Activated CD8-positive, alpha-beta memory T cell treated with anti-CD3 and anti-CD28 coated beads, Interleukin-2, amount 50 U/mL, for 4 hours (primary cell): ENCODE measurements at regions not wholly inside any gene's neighbourhood (a gene's known extent, or its start where the extent isn't known, plus 50 kb on each side); places are given as distances from the start of the nearest gene placed in this dataset.

ENCODE experiments used
- DNase-seq: peaks from one replicate; pipeline ENCODE4 v3.0.0-alpha.2; 2020

DNA sequence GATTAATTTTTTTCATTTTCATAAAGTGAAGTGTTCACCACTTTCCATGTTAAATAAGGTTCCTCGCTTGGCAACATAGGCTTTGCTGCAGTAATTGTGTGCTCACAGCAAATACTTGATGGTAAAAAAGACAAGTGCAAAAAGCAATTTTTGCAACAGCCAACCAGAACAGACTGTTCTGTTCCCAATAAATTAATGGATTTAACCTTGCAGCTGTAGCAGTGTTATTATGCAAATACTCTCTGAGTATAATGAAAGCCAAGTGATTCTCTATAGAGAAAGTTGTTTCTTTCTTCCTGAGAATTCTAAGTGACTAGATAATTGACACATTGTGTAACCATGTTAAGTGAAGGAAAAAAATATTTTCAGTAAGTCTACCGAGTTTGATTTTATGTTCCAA, 183.7 kb upstream of the NAALADL2 start:
- no peak for DNase-seq

DNA sequence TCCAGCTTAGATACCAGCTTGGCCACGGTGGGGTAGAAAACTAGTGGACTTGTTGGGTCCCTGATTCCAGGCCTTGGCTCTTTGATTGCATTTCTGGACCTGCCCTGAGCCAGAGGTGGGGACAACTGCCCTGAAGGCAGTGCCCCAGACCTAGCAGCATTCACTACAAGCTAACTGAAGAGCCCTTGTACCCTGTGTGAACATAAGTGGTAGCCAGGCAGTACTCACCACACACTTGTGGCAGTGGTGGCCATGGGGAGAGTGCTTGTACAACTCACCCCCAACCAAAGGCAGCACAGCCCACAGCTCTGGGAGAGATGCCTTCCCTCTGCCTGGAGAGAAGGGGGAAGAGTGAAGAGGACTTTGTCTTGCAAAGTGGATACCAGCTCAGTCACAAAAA, 177.3 kb upstream of the NAALADL2 start:
- DNase-seq, result no peak

- no peak for DNase-seq
Observed at GRCh38 chr3:174685796-174686195, 173.3 kb upstream of the NAALADL2 start.

DNA sequence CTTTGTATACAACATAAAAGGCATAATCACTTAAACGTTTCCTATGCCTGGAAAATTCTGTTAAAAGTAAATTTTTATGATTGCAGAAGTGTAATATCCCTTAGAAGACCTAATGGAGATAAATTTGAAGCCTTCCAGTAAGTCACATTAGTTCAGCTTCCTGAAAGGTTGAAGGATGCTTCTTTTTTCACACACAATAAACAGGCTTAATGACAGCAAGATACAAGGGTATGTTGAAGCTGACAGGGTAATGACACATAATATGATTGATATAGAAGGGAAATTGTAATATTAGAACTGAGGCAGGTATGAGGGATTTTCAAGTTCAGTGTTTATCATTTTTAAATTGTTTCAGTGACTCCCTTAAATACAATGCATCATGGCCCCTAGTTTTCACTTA, 161.8 kb upstream of the NAALADL2 start:
- DNase-seq, result no peak

GRCh38 chr3:174700736-174701135, 158.4 kb upstream of the NAALADL2 start:
- no peak for DNase-seq

DNA sequence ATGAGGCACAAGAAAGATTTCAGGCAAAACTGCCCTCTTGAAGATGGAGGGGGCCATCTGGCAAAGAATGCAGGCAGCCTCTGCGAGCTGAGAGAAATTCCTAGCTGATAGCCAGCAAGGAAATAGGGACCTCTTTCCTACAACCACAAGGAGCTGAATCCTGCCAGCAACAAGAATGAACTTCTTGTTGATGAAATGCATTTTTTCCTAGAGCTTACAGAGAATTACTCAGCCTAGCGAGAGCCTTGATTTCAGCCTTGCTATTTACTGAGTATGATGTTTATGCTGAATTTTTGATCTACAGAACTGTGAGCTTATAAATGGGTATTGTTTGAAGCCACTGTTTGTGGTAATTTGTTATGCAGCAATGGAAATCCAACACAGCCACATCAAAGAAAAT, 148.5 kb upstream of the NAALADL2 start:
- no peak for DNase-seq

DNA sequence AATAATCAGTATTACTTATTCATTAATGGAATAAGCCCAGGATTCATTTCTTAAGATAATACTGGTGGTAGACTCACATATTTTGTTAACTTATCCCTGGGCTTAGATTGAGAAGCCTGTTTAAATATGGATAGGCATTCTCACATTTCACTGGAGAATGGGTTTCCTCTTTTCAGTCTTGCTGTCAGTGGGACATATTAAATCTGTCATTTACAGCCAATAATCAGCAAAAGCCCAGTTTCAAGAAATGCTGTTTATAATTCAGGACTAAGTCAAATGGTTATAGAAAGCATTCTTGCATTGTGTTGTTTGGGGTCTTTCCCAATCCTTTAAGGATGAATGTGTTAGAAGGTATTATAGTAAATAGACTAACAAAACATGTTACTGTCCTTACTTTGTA, 143.7 kb upstream of the NAALADL2 start:
- DNase-seq, result no peak

DNA sequence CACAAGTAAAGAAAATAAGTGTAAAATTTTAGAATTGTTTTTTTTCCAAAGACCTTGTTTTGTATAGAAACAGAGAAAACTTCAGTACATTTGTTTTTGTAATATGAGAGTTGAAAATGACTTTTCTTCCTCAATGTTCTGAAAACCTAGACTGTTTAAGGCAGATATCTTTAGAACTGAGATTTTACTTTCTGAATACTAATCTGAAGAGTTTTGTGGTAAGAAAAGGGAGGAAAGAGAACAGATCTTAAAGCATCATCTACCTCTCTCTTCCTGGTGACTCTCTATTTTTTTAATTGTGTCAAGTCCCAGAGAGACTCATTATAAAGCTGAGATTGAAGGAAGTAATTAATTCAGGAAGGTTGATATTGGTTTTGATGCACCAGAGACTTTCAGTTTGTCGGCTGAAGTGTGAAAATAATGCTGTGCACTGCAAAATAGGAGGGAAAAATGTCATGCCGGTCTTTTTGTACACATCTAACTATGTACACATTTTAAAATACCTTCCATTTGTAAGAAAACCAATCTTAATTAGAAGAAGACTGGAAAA, 142.1 kb upstream of the NAALADL2 start:
- DNase-seq, result no peak

GRCh38 chr3:174720717-174721116, 138.4 kb upstream of the NAALADL2 start:
- DNase-seq, result no peak

DNA sequence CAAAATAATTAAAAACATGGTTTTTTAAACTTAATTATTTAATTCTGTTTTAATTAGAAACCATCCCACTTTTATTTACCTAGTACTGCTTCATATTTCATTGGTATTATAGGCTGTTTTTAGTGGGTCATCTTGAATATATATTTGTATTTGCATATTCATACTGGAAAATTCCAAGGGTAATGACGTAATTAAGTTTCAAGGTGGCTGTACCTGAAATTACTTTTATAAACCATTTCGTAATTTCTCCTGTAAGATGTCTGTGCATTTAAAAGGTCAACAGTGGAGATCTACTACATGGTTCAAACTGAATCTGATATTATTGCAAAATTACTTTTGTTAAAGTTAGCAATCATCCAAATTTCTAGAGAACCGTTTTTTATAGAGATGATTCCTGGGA, 133.8 kb upstream of the NAALADL2 start:
- DNase-seq, result no peak

DNA sequence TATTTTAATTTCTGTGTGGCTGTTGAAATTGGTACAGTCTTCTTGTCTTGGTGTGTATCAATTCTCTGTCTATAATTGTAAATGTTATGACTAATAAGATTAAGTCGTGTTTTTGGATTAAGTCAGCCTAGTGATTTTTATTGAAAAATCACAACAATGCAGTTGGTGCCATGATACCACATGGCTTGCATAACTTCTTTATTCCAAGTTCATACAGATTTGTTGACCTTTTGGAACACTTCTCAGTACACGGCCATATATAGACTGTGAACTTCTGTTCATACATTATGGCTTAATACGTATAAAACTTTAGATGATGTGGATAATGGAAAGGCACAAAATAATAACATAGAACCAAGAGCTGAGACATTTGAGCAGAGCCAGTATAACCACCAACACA, 121.2 kb upstream of the NAALADL2 start:
- no peak for DNase-seq

DNA sequence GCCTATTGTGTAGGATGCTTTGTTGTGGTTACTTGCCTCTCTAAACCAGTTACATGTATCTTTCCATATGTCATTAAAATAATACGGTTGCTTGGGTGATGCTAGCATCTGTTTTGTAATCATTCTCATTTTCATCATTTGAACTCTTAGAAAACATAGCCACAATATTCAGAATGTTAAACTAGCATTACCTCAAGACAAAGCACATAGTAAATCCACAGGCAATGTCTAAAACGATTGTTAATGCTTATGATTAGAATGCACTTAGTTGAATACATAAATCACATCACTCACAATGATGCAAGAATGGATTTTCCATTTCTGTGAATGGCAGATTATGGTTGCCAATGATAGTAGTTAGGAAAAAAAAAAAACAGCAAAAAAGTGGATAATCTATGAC, 110.0 kb upstream of the NAALADL2 start:
- DNase-seq, result no peak

- DNase-seq, result no peak
Observed at GRCh38 chr3:174755833-174756829, 103.0 kb upstream of the NAALADL2 start.

GRCh38 chr3:174758943-174759342, 100.2 kb upstream of the NAALADL2 start:
- DNase-seq, result no peak

DNA sequence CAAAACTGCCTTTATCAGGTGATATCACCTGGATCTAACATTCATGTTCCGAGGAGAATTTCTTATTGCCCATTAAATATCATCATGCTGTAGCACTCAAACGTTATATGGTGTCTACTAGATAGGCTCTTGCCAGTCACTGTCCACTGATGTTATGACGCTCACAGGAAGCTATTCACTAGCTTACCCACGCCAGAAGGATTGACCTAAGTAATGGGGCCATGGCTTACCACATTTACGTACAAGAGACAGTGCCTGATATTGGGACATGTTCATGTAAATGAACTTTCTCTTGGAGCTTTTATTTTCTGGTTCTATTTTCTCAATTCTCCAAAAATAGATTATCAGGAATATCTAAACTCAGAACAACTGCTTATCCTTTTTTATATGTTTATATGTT, 91.7 kb upstream of the NAALADL2 start:
- DNase-seq, result no peak

DNA sequence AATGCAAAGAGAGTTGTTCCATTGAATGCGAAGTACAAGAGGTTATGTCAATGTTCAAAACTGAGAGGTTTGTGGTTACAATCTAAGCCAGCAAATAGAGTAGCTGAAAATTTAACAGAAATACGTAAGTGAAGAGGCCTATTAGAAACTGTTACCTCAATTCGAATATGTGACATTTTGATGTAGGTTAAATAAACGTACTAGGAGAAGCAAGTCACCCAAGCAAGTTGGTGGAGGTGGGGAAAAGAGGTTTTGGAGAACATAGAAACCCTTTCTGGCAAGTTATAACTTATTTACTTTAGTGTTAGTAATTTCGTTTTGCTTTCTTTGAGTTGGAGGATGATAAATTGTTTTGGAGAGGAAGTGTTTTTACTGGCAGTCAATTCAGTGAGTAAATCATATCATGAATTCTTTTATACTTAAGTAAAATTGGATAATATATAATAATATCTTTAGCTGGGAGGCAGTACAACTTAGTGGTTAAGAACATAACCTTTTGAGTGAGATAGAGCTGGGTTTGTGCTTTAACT, 91.2 kb upstream of the NAALADL2 start:
- no peak for DNase-seq

- DNase-seq, result no peak
Observed at GRCh38 chr3:174769171-174769570, 90.0 kb upstream of the NAALADL2 start.

GRCh38 chr3:174775603-174776002, 83.5 kb upstream of the NAALADL2 start:
- no peak for DNase-seq

DNA sequence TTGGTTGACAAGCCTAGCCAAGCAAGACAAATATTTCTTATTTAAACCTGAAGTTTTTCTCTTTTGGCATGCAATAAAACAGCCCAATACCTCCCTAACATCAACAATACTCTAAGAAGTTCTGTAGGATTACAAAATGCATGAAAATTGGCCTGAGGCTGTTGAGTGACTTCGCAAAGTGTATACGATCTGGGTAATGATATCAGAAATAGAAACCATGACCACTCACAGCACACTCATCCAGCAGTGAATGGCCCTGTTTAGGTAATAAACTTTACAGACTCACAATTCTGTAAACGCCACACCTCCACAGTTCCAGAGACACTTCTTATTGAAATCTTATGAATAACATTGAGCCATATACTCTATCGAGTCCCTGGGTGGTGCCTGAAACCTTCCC, 83.0 kb upstream of the NAALADL2 start:
- DNase-seq, result no peak

GRCh38 chr3:174776636-174777035, 82.5 kb upstream of the NAALADL2 start:
- no peak for DNase-seq

DNA sequence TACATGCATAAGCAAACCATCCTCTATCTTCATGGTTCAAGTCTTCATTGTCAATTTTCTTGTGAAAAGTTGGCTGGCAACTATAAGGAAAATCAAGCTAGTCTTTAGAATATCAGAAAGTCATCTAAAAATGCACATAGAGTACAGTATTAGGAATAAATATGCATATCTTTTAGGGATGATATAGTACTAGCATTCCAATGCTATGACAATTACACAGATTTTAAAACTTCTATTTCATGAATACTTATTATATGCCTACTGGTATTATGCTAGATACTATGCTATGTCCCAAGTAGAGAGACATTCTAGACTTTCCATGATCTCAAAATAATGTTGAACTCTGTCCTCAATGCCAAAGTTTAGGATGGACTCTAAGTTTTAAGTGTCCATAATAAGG, 81.3 kb upstream of the NAALADL2 start:
- DNase-seq, result no peak

DNA sequence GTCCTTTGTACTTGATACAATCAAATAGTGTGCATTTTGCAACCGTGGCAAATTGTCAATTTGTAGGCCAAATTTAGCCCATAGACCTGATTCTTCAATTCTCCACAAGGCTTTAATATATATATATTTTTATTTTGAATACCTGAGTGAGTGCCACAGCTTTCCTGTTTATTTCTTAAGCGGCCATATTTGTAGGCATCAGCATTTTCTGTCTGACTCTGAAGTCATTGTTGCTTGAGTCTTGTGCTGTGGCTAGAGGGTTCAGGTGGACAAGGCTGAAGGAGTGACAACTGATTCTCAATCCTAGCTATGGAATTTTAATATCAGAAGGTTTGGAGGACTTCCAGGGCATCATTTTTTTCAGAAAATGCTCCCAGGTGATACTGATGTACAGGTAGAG, 75.6 kb upstream of the NAALADL2 start:
- no peak for DNase-seq

GRCh38 chr3:174784206-174784934, 74.8 kb upstream of the NAALADL2 start:
- DNase-seq, result no peak

DNA sequence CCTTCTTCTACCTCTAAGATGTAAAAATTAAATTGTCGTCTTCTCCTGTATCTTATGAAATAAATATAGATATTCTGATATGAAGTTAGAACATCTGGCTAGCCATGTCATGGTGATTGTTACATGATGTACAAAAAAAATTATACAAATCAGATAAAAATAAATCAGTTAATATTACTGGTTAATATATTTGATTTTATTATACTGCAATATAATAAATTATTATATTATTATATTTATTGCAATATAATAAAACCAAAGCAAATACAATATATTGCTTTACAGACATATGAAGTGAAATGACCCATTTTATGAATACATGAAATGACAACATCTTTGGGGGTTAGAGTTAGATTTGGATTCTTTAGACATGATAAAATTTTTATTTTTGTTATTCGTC, 72.3 kb upstream of the NAALADL2 start:
- no peak for DNase-seq
